ENCODE measurements at regions not wholly inside any gene's neighbourhood (a gene's known extent, or its start where the extent isn't known, plus 50 kb on each side); places are given as distances from the start of the nearest gene placed in this dataset.

GRCh38 chr13:32881777-32882145 is 134.5 kb upstream of the KL start:
- Histone ChIP-seq H3K9me3 (no peaks in the 10 kb centered on the region), H3K4me3 (no peak overlapping the region), H3K27me3 (ENCODE audit: low read depth) (no peaks in the 10 kb centered on the region), H3K36me3 (replicated peaks) (no peaks in the 10 kb centered on the region), H3K4me1 (peaks cover 10% of the 10 kb centered on the region)
- in situ Hi-C loops (cut with MboI; ENCODE audit: low sequenced_read_pairs), result no loop called here
- DNase-seq (ENCODE audit: low spot score in 2 of 2), result no peak

- Histone ChIP-seq H3K27me3 (ENCODE audit: low read depth) (no peaks in the 10 kb centered on the region), H3K4me1 (peaks cover 10% of the 10 kb centered on the region)
Measured at GRCh38 chr13:32882691-32883090, 133.5 kb upstream of the KL start.

GRCh38 chr13:32883474-32883873 is 132.7 kb upstream of the KL start:
- Histone ChIP-seq H3K4me1 (peaks cover 10% of the 10 kb centered on the region), H3K4me3 (no peak overlapping the region), H3K27me3 (ENCODE audit: low read depth) (no peaks in the 10 kb centered on the region), H3K36me3 (replicated peaks) (no peaks in the 10 kb centered on the region), H3K9me3 (no peaks in the 10 kb centered on the region)
- peak; percentile 83 to 87 for DNase-seq (ENCODE audit: low spot score in 2 of 2)
- in situ Hi-C loops (cut with MboI; ENCODE audit: low sequenced_read_pairs), result no loop called here

More at GRCh38 chr13:32882691-32883090, 133.5 kb upstream of the KL start:
- DNase-seq (ENCODE audit: low spot score in 2 of 2), result no peak
- Histone ChIP-seq H3K36me3 (replicated peaks) (no peaks in the 10 kb centered on the region), H3K9me3 (no peaks in the 10 kb centered on the region), H3K4me3 (no peak overlapping the region)
- in situ Hi-C loops (cut with MboI; ENCODE audit: low sequenced_read_pairs), result no loop called here

GRCh38 chr13:32887617-32888016 is 128.6 kb upstream of the KL start:
- H3K9me3 ChIP-seq, result peaks cover 2% of the 10 kb centered on the region; the same call in 1 of the 2 replicates
- peak in 1 of 2 experiments; percentile 12 for DNase-seq (ENCODE audit: low spot score in 2 of 2)
- no peak overlapping the region for H3K4me3 ChIP-seq
- no peaks in the 10 kb centered on the region for H3K27me3 ChIP-seq (ENCODE audit: low read depth)
- H3K4me1 ChIP-seq, result peaks cover 17% of the 10 kb centered on the region
- no peaks in the 10 kb centered on the region for H3K36me3 ChIP-seq (replicated peaks)
- in situ Hi-C loops (cut with MboI; ENCODE audit: low sequenced_read_pairs), result no loop called here

GRCh38 chr13:32889986-32890565 is 126.1 kb upstream of the KL start:
- Histone ChIP-seq H3K27me3 (ENCODE audit: low read depth) (no peaks in the 10 kb centered on the region), H3K36me3 (replicated peaks) (no peaks in the 10 kb centered on the region), H3K4me3 (no peak overlapping the region), H3K9me3 (peaks cover 2% of the 10 kb centered on the region; the same call in 1 of the 2 replicates), H3K4me1 (peaks cover 7% of the 10 kb centered on the region)
- in situ Hi-C loops (cut with MboI; ENCODE audit: low sequenced_read_pairs), result no loop called here
- no peak for DNase-seq (ENCODE audit: low spot score in 2 of 2)

- in situ Hi-C loops (cut with MboI; ENCODE audit: low sequenced_read_pairs), result no loop called here
- H3K9me3 ChIP-seq, result peaks cover 2% of the 10 kb centered on the region; the same call in 1 of the 2 replicates
- H3K4me1 ChIP-seq, result peaks cover 7% of the 10 kb centered on the region
- H3K4me3 ChIP-seq, result no peak overlapping the region
- no peak for DNase-seq (ENCODE audit: low spot score in 2 of 2)
- no peaks in the 10 kb centered on the region for H3K36me3 ChIP-seq (replicated peaks)
- H3K27me3 ChIP-seq (ENCODE audit: low read depth), result no peaks in the 10 kb centered on the region
Measured at GRCh38 chr13:32893176-32893575, 123.0 kb upstream of the KL start.

GRCh38 chr13:32894589-32895001 is 121.6 kb upstream of the KL start:
- H3K27me3 ChIP-seq (ENCODE audit: low read depth), result no peaks in the 10 kb centered on the region
- H3K4me3 ChIP-seq, result no peak overlapping the region
- no peaks in the 10 kb centered on the region for H3K9me3 ChIP-seq
- peaks cover 7% of the 10 kb centered on the region for H3K4me1 ChIP-seq
- in situ Hi-C loops (cut with MboI; ENCODE audit: low sequenced_read_pairs), result no loop called here
- no peak for DNase-seq (ENCODE audit: low spot score in 2 of 2)
- no peaks in the 10 kb centered on the region for H3K36me3 ChIP-seq (replicated peaks)

- H3K4me3 ChIP-seq, result no peak overlapping the region
Measured at GRCh38 chr13:32895296-32895695, 120.9 kb upstream of the KL start.

GRCh38 chr13:32897296-32897695 is 118.9 kb upstream of the KL start:
- Histone ChIP-seq H3K9me3 (no peaks in the 10 kb centered on the region), H3K36me3 (replicated peaks) (no peaks in the 10 kb centered on the region), H3K4me3 (no peak overlapping the region), H3K4me1 (no peaks in the 10 kb centered on the region), H3K27me3 (ENCODE audit: low read depth) (no peaks in the 10 kb centered on the region)
- in situ Hi-C loops (cut with MboI; ENCODE audit: low sequenced_read_pairs), result no loop called here
- no peak for DNase-seq (ENCODE audit: low spot score in 2 of 2)

More at GRCh38 chr13:32895296-32895695, 120.9 kb upstream of the KL start:
- no peak for DNase-seq (ENCODE audit: low spot score in 2 of 2)
- Histone ChIP-seq H3K4me1 (peaks cover 7% of the 10 kb centered on the region), H3K9me3 (no peaks in the 10 kb centered on the region), H3K36me3 (replicated peaks) (no peaks in the 10 kb centered on the region), H3K27me3 (ENCODE audit: low read depth) (no peaks in the 10 kb centered on the region)
- in situ Hi-C loops (cut with MboI; ENCODE audit: low sequenced_read_pairs), result no loop called here

- no peaks in the 10 kb centered on the region for H3K4me1 ChIP-seq
- in situ Hi-C loops (cut with MboI; ENCODE audit: low sequenced_read_pairs), result no loop called here
- no peaks in the 10 kb centered on the region for H3K27me3 ChIP-seq (ENCODE audit: low read depth)
- H3K9me3 ChIP-seq, result no peaks in the 10 kb centered on the region
- no peak for DNase-seq (ENCODE audit: low spot score in 2 of 2)
- H3K36me3 ChIP-seq (replicated peaks), result no peaks in the 10 kb centered on the region
- no peak overlapping the region for H3K4me3 ChIP-seq
Measured at GRCh38 chr13:32902029-32902780, 114.0 kb upstream of the KL start.

- Histone ChIP-seq H3K9me3 (no peaks in the 10 kb centered on the region), H3K4me3 (no peak overlapping the region), H3K27me3 (ENCODE audit: low read depth) (no peaks in the 10 kb centered on the region), H3K36me3 (replicated peaks) (no peaks in the 10 kb centered on the region), H3K4me1 (no peaks in the 10 kb centered on the region)
- in situ Hi-C loops (cut with MboI; ENCODE audit: low sequenced_read_pairs), result no loop called here
- no peak for DNase-seq (ENCODE audit: low spot score in 2 of 2)
Measured at GRCh38 chr13:32902874-32903273, 113.3 kb upstream of the KL start.

- Histone ChIP-seq H3K4me1 (no peaks in the 10 kb centered on the region; the same call in 1 of the 2 replicates), H3K9me3 (no peaks in the 10 kb centered on the region), H3K36me3 (replicated peaks) (no peaks in the 10 kb centered on the region), H3K4me3 (no peak overlapping the region), H3K27me3 (ENCODE audit: low read depth) (no peaks in the 10 kb centered on the region)
- in situ Hi-C loops (cut with MboI; ENCODE audit: low sequenced_read_pairs), result no loop called here
- DNase-seq (ENCODE audit: low spot score in 2 of 2), result no peak
Measured at GRCh38 chr13:32903720-32904119, 112.5 kb upstream of the KL start.

- Histone ChIP-seq H3K4me1 (no peaks in the 10 kb centered on the region; the same call in 1 of the 2 replicates), H3K36me3 (replicated peaks) (no peaks in the 10 kb centered on the region), H3K9me3 (no peaks in the 10 kb centered on the region), H3K4me3 (no peak overlapping the region), H3K27me3 (ENCODE audit: low read depth) (no peaks in the 10 kb centered on the region)
- no peak for DNase-seq (ENCODE audit: low spot score in 2 of 2)
- in situ Hi-C loops (cut with MboI; ENCODE audit: low sequenced_read_pairs), result no loop called here
Measured at GRCh38 chr13:32904266-32904665, 112.0 kb upstream of the KL start.

GRCh38 chr13:32905063-32905863 is 111.0 kb upstream of the KL start:
- in situ Hi-C loops (cut with MboI; ENCODE audit: low sequenced_read_pairs), result no loop called here
- H3K4me1 ChIP-seq, result no peaks in the 10 kb centered on the region; the same call in 1 of the 2 replicates
- H3K4me3 ChIP-seq, result no peak overlapping the region
- DNase-seq (ENCODE audit: low spot score in 2 of 2), result no peak
- no peaks in the 10 kb centered on the region for H3K27me3 ChIP-seq (ENCODE audit: low read depth)
- no peaks in the 10 kb centered on the region for H3K9me3 ChIP-seq
- H3K36me3 ChIP-seq (replicated peaks), result no peaks in the 10 kb centered on the region
